ENCODE measurements at regions not wholly inside any gene's neighbourhood (a gene's known extent, or its start where the extent isn't known, plus 50 kb on each side); places are given as distances from the start of the nearest gene placed in this dataset.

- H3K27ac ChIP-seq (ENCODE audit: extremely low read depth, low read depth, low read length): no peak overlapping the region
- H3K4me1 ChIP-seq (ENCODE audit: control insufficient read depth, insufficient read depth, low read length): no peaks in the 10 kb centered on the region
- no peak overlapping the region for H3K4me3 ChIP-seq (ENCODE audit: low read depth, low read length)
- H3K9me3 ChIP-seq (ENCODE audit: control insufficient read depth, insufficient read depth, low read depth, low read length): peaks cover 2% of the 10 kb centered on the region
- CTCF ChIA-PET: no interaction called here
- TF ChIP-seq ZNF785 (tag by site-specific recombination; IDR thresholded peaks at IDR 0.05) (no peak), ZXDB (tag by site-specific recombination; IDR thresholded peaks at IDR 0.05) (no peak), ZNF629 (tag by site-specific recombination; IDR thresholded peaks at IDR 0.05) (no peak), ZBTB26 (tag by site-specific recombination; optimal IDR thresholded peaks at IDR 0.05) (no peak)
- POLR2A ChIA-PET: no interaction called here
- no peaks in the 10 kb centered on the region for H3K36me3 ChIP-seq (ENCODE audit: control insufficient read depth in 2 of 2, insufficient read depth in 1 of 2, low read length in 2 of 2)
These were observed 213.4 kb upstream of the XIST start for GRCh38 chrX:74065831-74066390.

GRCh38 chrX:74063426-74064155 is 211.1 kb upstream of the XIST start:
- no peak for TF ChIP-seq PRDM10 (tag by site-specific recombination; IDR thresholded peaks at IDR 0.05)
- TF ChIP-seq BCL11A (tag by site-specific recombination; IDR thresholded peaks at IDR 0.05; ENCODE audit: low read depth): no peak
- TF ChIP-seq KLF10 (tag by site-specific recombination; IDR thresholded peaks at IDR 0.05): no peak
- no peak for TF ChIP-seq ZNF501 (tag by site-specific recombination; IDR thresholded peaks at IDR 0.05)
- no peak for TF ChIP-seq ZSCAN5A (tag by site-specific recombination; IDR thresholded peaks at IDR 0.05)
- TF ChIP-seq ZNF555 (tag by site-specific recombination; conservative IDR thresholded peaks at IDR 0.05): no peak
- TF ChIP-seq KLF8 (tag by site-specific recombination; IDR thresholded peaks at IDR 0.05): no peak
- no peak for TF ChIP-seq ZNF354C (tag by site-specific recombination; IDR thresholded peaks at IDR 0.05; ENCODE audit: borderline replicate concordance, low read depth)
- no peak for TF ChIP-seq ZNF266 (tag by site-specific recombination; IDR thresholded peaks at IDR 0.05; ENCODE audit: low read depth)
- TF ChIP-seq OVOL3 (tag by site-specific recombination; IDR thresholded peaks at IDR 0.05): no peak
- no peak for TF ChIP-seq SP7 (tag by site-specific recombination; IDR thresholded peaks at IDR 0.05)
- TF ChIP-seq ZNF155 (tag by site-specific recombination; IDR thresholded peaks at IDR 0.05): no peak
- no peak for TF ChIP-seq CTCF (tag by site-specific recombination; IDR thresholded peaks at IDR 0.05)
- no peak for TF ChIP-seq ZNF202 (tag by site-specific recombination; IDR thresholded peaks at IDR 0.05; ENCODE audit: borderline replicate concordance)
- TF ChIP-seq ZNF114 (tag by site-specific recombination; IDR thresholded peaks at IDR 0.05): no peak
- Histone ChIP-seq H3K4me1 (ENCODE audit: control insufficient read depth, insufficient read depth, low read length) (no peaks in the 10 kb centered on the region), H3K9me3 (ENCODE audit: control insufficient read depth, insufficient read depth, low read depth, low read length) (no peaks in the 10 kb centered on the region; the same call in 1 of the 2 replicates), H3K36me3 (ENCODE audit: control insufficient read depth in 2 of 2, insufficient read depth in 1 of 2, low read length in 2 of 2) (no peaks in the 10 kb centered on the region), H3K4me3 (ENCODE audit: low read depth, low read length) (no peak overlapping the region), H3K27ac (ENCODE audit: extremely low read depth, low read depth, low read length) (no peak overlapping the region)
- CTCF ChIA-PET: no interaction called here
- POLR2A ChIA-PET: no interaction called here

Measured in HEK293 (cell line).